ENCODE measurements at regions not wholly inside any gene's neighbourhood (a gene's known extent, or its start where the extent isn't known, plus 50 kb on each side); places are given as distances from the start of the nearest gene placed in this dataset.

DNA sequence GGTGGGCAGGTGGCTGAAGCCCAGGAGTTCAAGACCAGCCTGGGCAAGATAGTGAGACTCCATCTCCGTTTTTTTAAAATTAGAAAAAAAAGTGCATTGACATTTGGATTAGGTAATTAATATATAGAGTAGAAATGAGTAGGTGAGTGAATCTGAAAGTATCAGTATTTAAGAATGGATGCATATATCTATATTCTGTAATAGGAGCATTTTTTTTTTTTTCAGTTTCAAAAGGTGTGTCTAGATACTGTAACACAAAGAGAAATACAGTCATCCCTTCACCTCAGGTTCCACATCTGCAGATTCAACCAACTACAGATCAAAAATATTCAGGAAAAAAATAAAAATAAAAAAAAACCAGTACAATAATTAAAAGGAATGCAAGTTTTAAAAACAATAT lies 50.8 kb downstream of the RBM27 start:
- DNase-seq (ENCODE audit: low read depth, low spot score): no peak
- H3K4me3 ChIP-seq (ENCODE audit: low read depth, low read length): no peak overlapping the region
- CTCF ChIA-PET: interaction anchor here (2.1 kb wide), 1 partner anchor 173 kb away, joined by 7 read pairs; no protein-coding TSS in a partner anchor
- POLR2A ChIA-PET: no interaction called here
- TF ChIP-seq CTCF (IDR thresholded peaks at IDR 0.05; ENCODE audit: insufficient read depth, low read length, missing control alignments): no peak

GRCh38 chr5:146273109-146273508 lies 65.5 kb upstream of the POU4F3 start:
- H3K4me3 ChIP-seq (ENCODE audit: low read depth, low read length): no peak overlapping the region
- DNase-seq (ENCODE audit: low read depth, low spot score): no peak
- TF ChIP-seq CTCF (IDR thresholded peaks at IDR 0.05; ENCODE audit: insufficient read depth, low read length, missing control alignments): no peak
- ChIA-PET CTCF (interaction anchor here (1.0 to 1.2 kb wide), 3 partner anchors 17 to 154 kb away, joined by 3 to 6 read pairs (median 4); no protein-coding TSS in a partner anchor), POLR2A (no interaction called here)

GRCh38 chr5:146283344-146283761 lies 55.3 kb upstream of the POU4F3 start:
- CTCF ChIA-PET: interaction anchor here (1.3 kb wide), 1 partner anchor 9 kb away, joined by 4 read pairs; no protein-coding TSS in a partner anchor
- POLR2A ChIA-PET: interaction anchor here (0.7 kb wide), 1 partner anchor 89 kb away, joined by 3 read pairs; no protein-coding TSS in a partner anchor
- TF ChIP-seq CTCF (IDR thresholded peaks at IDR 0.05; ENCODE audit: insufficient read depth, low read length, missing control alignments): no peak
- H3K4me3 ChIP-seq (ENCODE audit: low read depth, low read length): no peak overlapping the region
- DNase-seq (ENCODE audit: low read depth, low spot score): peak; percentile 90

- TF ChIP-seq CTCF (IDR thresholded peaks at IDR 0.05; ENCODE audit: insufficient read depth, low read length, missing control alignments): no peak
- ChIA-PET POLR2A (no interaction called here), CTCF (interaction anchor here (0.7 to 2.0 kb wide), 5 partner anchors 9 to 566 kb away, joined by 3 to 7 read pairs (median 3); partner anchors contain the start of gene TCERG1)
- H3K4me3 ChIP-seq (ENCODE audit: low read depth, low read length): no peak overlapping the region
- no peak for DNase-seq (ENCODE audit: low read depth, low spot score)
Measured at GRCh38 chr5:146284016-146284415, 54.6 kb upstream of the POU4F3 start.

Measured in AG04449 (cell line).